Mesenchymal stem cell (in vitro differentiated cells and primary cell): ENCODE measurements at regions not wholly inside any gene's neighbourhood (a gene's known extent, or its start where the extent isn't known, plus 50 kb on each side); places are given as distances from the start of the nearest gene placed in this dataset.
A peak's percentile ranks its signal among the peaks of the same experiment; 100 is the strongest.

ENCODE experiments used
- DNase-seq: peaks from one replicate; pipeline ENCODE4 v3.0.0-alpha.2; 2013
- H2AFZ ChIP-seq: one replicate; pipeline ENCODE4 v1.6.1; 2013; ENCODE audit warnings: low read depth, mild to moderate bottlenecking, control low read depth, inconsistent platforms, low read length, moderate library complexity
- H2AK5ac ChIP-seq: 2 replicates; pipeline ENCODE4 v1.6.1; 2013; ENCODE audit warnings: low read length, moderate library complexity, mild to moderate bottlenecking, inconsistent platforms; ENCODE audit not compliant: severe bottlenecking
- H2BK120ac ChIP-seq: one replicate; pipeline ENCODE4 v1.6.1; 2013; ENCODE audit warnings: low read depth, mild to moderate bottlenecking, inconsistent platforms, low read length, moderate library complexity
- H2BK12ac ChIP-seq, 2 experiments: one replicate each; pipeline ENCODE4 v1.6.1; 2013; ENCODE audit warnings: inconsistent platforms in 2 of 2, low read length in 2 of 2, mild to moderate bottlenecking in 2 of 2, moderate library complexity in 2 of 2, control low read depth in 1 of 2
- H2BK15ac ChIP-seq: one replicate; pipeline ENCODE4 v1.6.1; 2013; ENCODE audit warnings: mild to moderate bottlenecking, low read depth, inconsistent platforms; ENCODE audit not compliant: poor library complexity, severe bottlenecking
- H2BK5ac ChIP-seq: 2 replicates; pipeline ENCODE4 v1.6.1; 2013; ENCODE audit warnings: low read depth, mild to moderate bottlenecking, low read length, control low read depth, inconsistent platforms; ENCODE audit not compliant: poor library complexity, severe bottlenecking
- H3K14ac ChIP-seq, 2 experiments: one replicate each; pipeline ENCODE4 v1.6.1; 2013; ENCODE audit warnings: inconsistent platforms in 2 of 2, low read length in 2 of 2, control low read depth in 1 of 2, mild to moderate bottlenecking in 1 of 2, moderate library complexity in 1 of 2
- H3K18ac ChIP-seq, 2 experiments: one replicate each; pipeline ENCODE4 v1.6.1; 2013; ENCODE audit warnings: inconsistent platforms in 2 of 2, low read length in 2 of 2, control low read depth in 1 of 2, low read depth in 1 of 2, mild to moderate bottlenecking in 1 of 2
- H3K23ac ChIP-seq, 2 experiments: one replicate each; pipeline ENCODE4 v1.6.1; 2013; ENCODE audit warnings: inconsistent platforms in 2 of 2, low read length in 2 of 2, mild to moderate bottlenecking in 2 of 2, moderate library complexity in 2 of 2, control low read depth in 1 of 2
- H3K27ac ChIP-seq: 2 replicates; pipeline ENCODE4 v1.5.1; 2013; ENCODE audit warnings: mild to moderate bottlenecking, moderate library complexity, low read length, control low read depth, inconsistent platforms; ENCODE audit not compliant: poor library complexity, severe bottlenecking
- H3K27me3 ChIP-seq, 2 experiments: 2 replicates each; pipeline versions ENCODE4 v1.6.1 to v1.7.0; 2013; ENCODE audit warnings: low read length in 2 of 2, mild to moderate bottlenecking in 2 of 2, moderate library complexity in 2 of 2, control low read depth in 1 of 2, inconsistent platforms in 1 of 2; ENCODE audit not compliant: control insufficient read depth in 1 of 2, insufficient read depth in 1 of 2
- H3K36me3 ChIP-seq, 2 experiments: 2 replicates each; pipeline versions ENCODE4 v1.6.1 to v1.7.0; 2013; ENCODE audit warnings: low read length in 2 of 2, control low read depth in 1 of 2, inconsistent platforms in 1 of 2, low read depth in 1 of 2, mild to moderate bottlenecking in 1 of 2; ENCODE audit not compliant: insufficient read depth in 2 of 2, control insufficient read depth in 1 of 2
- H3K4ac ChIP-seq, 2 experiments: one replicate each; pipeline ENCODE4 v1.6.1; 2013; ENCODE audit warnings: inconsistent platforms in 2 of 2, low read length in 2 of 2, mild to moderate bottlenecking in 2 of 2, moderate library complexity in 2 of 2, control low read depth in 1 of 2, low read depth in 1 of 2
- H3K4me1 ChIP-seq: 2 replicates; pipeline ENCODE4 v1.6.1; 2013; ENCODE audit warnings: low read depth, low read length, control low read depth; ENCODE audit not compliant: control insufficient read depth, insufficient read depth
- H3K4me2 ChIP-seq: 2 replicates; pipeline ENCODE4 v1.6.1; 2013; ENCODE audit warnings: low read length, mild to moderate bottlenecking, inconsistent platforms; ENCODE audit not compliant: poor library complexity, severe bottlenecking
- H3K4me3 ChIP-seq, 2 experiments: 2 replicates each; pipeline versions ENCODE4 v1.5.1 to v1.7.0; 2013; ENCODE audit warnings: low read length in 2 of 2, mild to moderate bottlenecking in 2 of 2, control low read depth in 1 of 2, low read depth in 1 of 2; ENCODE audit not compliant: insufficient read depth in 1 of 2
- H3K79me1 ChIP-seq: replicated peaks from 2 replicates; pipeline ENCODE4 v1.6.1; 2013; ENCODE audit warnings: mild to moderate bottlenecking, control low read depth, low read length, inconsistent platforms; ENCODE audit not compliant: poor library complexity, severe bottlenecking
- H3K9ac ChIP-seq: 2 replicates; pipeline ENCODE4 v1.7.0; 2013; ENCODE audit warnings: mild to moderate bottlenecking, low read length, moderate library complexity
- H3K9me3 ChIP-seq: 2 replicates; pipeline ENCODE4 v1.7.0; 2013; ENCODE audit warnings: mild to moderate bottlenecking, low read length; ENCODE audit not compliant: control insufficient read depth
- H4K8ac ChIP-seq: one replicate; pipeline ENCODE4 v1.6.1; 2013; ENCODE audit warnings: inconsistent platforms, mild to moderate bottlenecking, low read length, moderate library complexity
- H4K91ac ChIP-seq: one replicate; pipeline ENCODE4 v1.6.1; 2013; ENCODE audit warnings: mild to moderate bottlenecking, low read length, inconsistent platforms
- WGBS: methylation state at CpG from one replicate; pipeline ENCODE4 v1.1.7; 2013; ENCODE audit warnings: mixed read lengths; 5-methylcytosine and 5-hydroxymethylcytosine counted together

DNA sequence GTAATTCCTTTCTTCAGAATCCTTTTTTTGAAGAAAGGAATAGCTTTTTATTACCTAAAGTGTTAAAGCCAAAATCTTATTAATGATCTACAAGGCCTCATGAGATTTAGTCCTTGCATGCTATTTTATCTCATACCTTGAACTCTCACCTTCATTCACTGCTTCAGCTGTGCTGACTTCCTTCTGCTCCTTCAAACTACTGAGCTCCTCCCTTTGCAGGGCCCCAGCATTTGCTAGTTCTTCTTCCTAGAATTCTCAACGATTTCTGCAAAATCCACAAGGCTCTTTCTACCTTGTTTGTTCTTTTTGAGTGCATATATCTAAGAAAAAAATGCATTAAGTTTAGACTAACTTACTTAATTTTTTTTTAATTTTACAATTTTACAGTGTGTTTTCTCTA is 619.5 kb downstream of the EPHA5 start:
- Histone ChIP-seq H3K9ac (no peak overlapping the region), H4K91ac (no peak overlapping the region), H2BK15ac (no peak overlapping the region), H2BK12ac (no peak overlapping the region), H2BK5ac (no peak overlapping the region), H3K14ac (no peak overlapping the region), H3K9me3 (no peaks in the 10 kb centered on the region), H3K4me1 (peaks cover 3% of the 10 kb centered on the region), H3K27me3 (no peaks in the 10 kb centered on the region), H2AK5ac (no peak overlapping the region), H3K36me3 (no peaks in the 10 kb centered on the region), H3K23ac (no peak overlapping the region), H3K4me3 (no peak overlapping the region), H2BK120ac (no peak overlapping the region), H4K8ac (no peak overlapping the region), H3K18ac (no peak overlapping the region), H3K4ac (no peak overlapping the region), H3K79me1 (no peaks in the 10 kb centered on the region), H3K4me2 (no peak overlapping the region), H3K27ac (no peak overlapping the region), H2AFZ (no peak overlapping the region)
- no peak for DNase-seq
- no CpG with 5 or more reads among the region's 1 CpG for WGBS

DNA sequence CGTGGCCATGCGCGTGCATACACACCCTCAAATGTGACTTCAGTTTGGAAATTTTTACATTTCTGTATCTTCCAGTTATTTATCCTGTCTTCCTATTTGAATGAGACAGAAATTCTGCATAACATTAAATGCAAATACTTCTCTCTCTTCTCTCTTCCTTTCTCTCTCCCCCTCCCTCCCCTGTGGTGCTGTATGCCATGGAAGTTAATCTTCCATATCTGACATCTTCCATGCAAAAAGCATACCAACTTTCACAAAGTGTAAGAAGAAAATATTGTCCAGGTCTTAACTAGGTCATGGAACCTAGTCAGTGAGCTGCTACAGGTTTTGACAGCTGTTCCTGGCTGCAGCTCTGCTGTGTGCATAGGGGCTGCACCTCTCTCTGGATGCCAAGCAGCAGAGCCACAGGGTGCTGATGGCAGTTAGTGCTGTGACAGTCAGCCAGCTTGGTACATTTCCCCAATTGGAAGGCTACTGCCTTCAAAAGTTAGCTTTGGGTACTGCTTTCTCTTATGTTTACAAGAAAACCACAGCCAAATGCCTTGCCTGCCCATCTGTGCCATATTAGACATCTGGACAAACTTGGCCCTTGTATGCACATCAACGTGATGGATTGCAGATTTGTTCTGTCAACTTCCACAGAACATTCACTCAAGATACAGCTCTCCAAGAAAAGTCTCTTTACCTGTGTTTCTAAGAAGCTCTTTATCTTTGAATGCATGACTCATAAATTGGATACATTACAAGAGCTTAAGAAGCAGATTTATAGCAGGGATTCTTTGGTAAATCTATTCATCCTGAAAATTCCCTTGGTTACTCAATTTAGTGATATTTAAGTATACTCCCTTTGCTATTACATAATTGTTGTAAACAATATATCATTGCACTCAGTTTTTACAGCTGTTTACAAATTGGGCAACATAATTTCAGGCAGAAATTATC is 623.8 kb downstream of the EPHA5 start:
- H2BK15ac ChIP-seq: no peak overlapping the region
- 74% methylated on average over 4 of the region's 4 CpGs for WGBS
- peaks cover 3% of the 10 kb centered on the region for H3K4me1 ChIP-seq
- peak; percentile 35 for DNase-seq
- H3K23ac ChIP-seq: no peak overlapping the region
- no peak overlapping the region for H3K4me2 ChIP-seq
- no peaks in the 10 kb centered on the region for H3K27me3 ChIP-seq
- H4K91ac ChIP-seq: no peak overlapping the region
- H3K9me3 ChIP-seq: no peaks in the 10 kb centered on the region
- peak overlapping the region; percentile 40 for H3K27ac ChIP-seq
- H3K9ac ChIP-seq: no peak overlapping the region
- no peak overlapping the region for H3K4ac ChIP-seq
- H2AFZ ChIP-seq: no peak overlapping the region
- H2AK5ac ChIP-seq: no peak overlapping the region
- H2BK120ac ChIP-seq: no peak overlapping the region
- H2BK5ac ChIP-seq: no peak overlapping the region
- H3K36me3 ChIP-seq: no peaks in the 10 kb centered on the region
- no peak overlapping the region for H4K8ac ChIP-seq
- no peak overlapping the region for H2BK12ac ChIP-seq
- H3K18ac ChIP-seq: peak overlapping the region; percentile 19 to 66
- H3K4me3 ChIP-seq: no peak overlapping the region
- no peaks in the 10 kb centered on the region for H3K79me1 ChIP-seq
- H3K14ac ChIP-seq: peak overlapping the region in 1 of 2 experiments; percentile 18

DNA sequence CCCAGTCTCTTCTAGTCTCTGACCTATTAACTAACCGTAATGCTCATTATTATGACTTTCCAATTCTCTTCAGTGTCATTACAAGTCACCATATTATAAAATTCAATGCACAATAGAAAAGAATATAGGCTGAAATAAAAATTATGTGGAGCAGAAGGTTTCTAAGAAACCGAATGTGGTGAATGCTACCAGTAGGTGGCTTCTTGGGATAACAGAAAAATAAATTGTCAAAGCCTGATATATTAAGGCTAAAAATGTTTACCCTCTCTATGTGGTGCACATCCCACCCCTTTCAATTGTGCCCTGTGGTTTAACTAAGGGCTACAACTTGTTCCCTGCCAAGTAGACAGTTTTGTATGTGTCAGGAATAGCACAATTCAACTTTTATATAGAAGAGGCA is 624.6 kb upstream of the TECRL start:
- Histone ChIP-seq H2BK120ac (no peak overlapping the region), H3K27me3 (no peaks in the 10 kb centered on the region), H2AFZ (no peak overlapping the region), H3K23ac (no peak overlapping the region), H4K91ac (no peak overlapping the region), H2AK5ac (no peak overlapping the region), H4K8ac (no peak overlapping the region), H3K79me1 (no peaks in the 10 kb centered on the region), H3K36me3 (no peaks in the 10 kb centered on the region), H2BK15ac (no peak overlapping the region), H2BK12ac (no peak overlapping the region), H3K4me2 (no peak overlapping the region), H2BK5ac (no peak overlapping the region), H3K18ac (no peak overlapping the region), H3K4ac (no peak overlapping the region), H3K9ac (no peak overlapping the region), H3K9me3 (no peaks in the 10 kb centered on the region), H3K27ac (no peak overlapping the region), H3K14ac (no peak overlapping the region), H3K4me1 (no peaks in the 10 kb centered on the region), H3K4me3 (no peak overlapping the region)
- 100% methylated on average over 1 of the region's 2 CpGs for WGBS
- DNase-seq: no peak

DNA sequence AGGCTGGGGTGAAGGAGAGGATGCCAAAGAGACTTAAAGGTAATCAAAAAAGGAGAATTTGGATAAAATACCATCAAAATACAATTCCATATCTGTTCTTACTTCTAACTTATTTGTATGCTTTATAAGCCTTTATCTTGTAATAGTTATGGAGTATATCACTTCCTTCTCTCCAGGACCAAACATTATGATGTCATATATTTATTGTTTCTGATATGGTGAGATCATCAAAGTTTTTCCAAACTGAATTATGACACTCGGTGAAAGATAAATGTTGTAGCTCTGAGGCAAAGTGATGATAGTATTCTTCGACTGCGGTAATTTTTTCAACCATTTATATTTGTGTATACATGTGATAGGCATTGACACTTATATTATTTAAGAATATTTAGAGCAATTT is 619.3 kb upstream of the TECRL start:
- H2BK120ac ChIP-seq: no peak overlapping the region
- no peak overlapping the region for H3K14ac ChIP-seq
- WGBS: 78% methylated on average over 1 of the region's 3 CpGs
- H3K27me3 ChIP-seq: no peaks in the 10 kb centered on the region
- H2BK15ac ChIP-seq: no peak overlapping the region
- H3K36me3 ChIP-seq: no peaks in the 10 kb centered on the region
- no peaks in the 10 kb centered on the region for H3K9me3 ChIP-seq
- H3K4me3 ChIP-seq: no peak overlapping the region
- H2AK5ac ChIP-seq: no peak overlapping the region
- H2BK5ac ChIP-seq: no peak overlapping the region
- no peak overlapping the region for H2BK12ac ChIP-seq
- H3K4me2 ChIP-seq: no peak overlapping the region
- H2AFZ ChIP-seq: no peak overlapping the region
- H4K8ac ChIP-seq: no peak overlapping the region
- no peak overlapping the region for H3K9ac ChIP-seq
- no peaks in the 10 kb centered on the region for H3K79me1 ChIP-seq
- no peak overlapping the region for H3K27ac ChIP-seq
- no peak overlapping the region for H3K23ac ChIP-seq
- H4K91ac ChIP-seq: no peak overlapping the region
- no peaks in the 10 kb centered on the region for H3K4me1 ChIP-seq
- no peak overlapping the region for H3K18ac ChIP-seq
- no peak for DNase-seq
- no peak overlapping the region for H3K4ac ChIP-seq
